Ammon's horn (tissue), 1 donor: ENCODE measurements at regions not wholly inside any gene's neighbourhood (a gene's known extent, or its start where the extent isn't known, plus 50 kb on each side); places are given as distances from the start of the nearest gene placed in this dataset.
A peak's percentile ranks its signal among the peaks of the same experiment; 100 is the strongest.

Source experiments
- DNase-seq: peaks from one replicate; pipeline ENCODE4 v3.0.0-alpha.2; 2016; ENCODE audit warnings: low spot score

DNA sequence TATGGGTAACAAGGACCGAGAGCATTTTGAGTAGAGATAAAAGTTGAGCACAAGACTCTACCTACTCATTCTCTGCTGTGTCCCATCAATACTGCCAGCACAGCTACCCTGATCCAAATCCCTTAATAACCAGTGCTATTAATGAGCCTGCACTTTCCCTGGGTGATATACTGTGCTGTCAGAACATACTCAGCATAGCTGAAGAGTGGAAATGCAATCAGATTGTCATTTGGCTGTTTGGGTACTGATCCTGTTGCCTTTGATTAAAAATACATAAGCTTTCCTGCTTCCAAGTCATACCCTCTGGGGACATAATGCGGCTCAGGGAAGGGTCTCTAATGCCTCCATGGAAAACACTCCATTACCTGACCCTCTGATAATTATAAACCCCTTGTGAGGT lies 917.5 kb downstream of the SQOR start:
- DNase-seq = no peak

DNA sequence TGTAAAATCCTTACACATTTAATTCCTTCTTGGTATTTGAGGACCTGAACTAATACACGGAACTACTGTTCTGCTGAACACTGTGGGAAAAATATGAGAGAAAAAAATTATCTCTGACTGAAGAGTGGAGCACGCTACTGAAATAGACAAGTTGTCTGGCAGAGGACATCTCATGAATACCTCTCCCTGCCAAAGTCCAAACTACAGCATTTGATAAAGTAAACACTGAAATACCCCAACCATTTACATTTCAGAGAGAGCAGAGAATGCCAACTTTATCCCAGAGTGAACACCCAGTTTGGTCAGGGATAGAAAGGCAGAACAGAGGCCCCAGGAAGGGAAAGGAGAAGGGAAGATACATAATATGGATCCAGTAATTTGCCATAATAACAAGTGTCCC lies 920.7 kb downstream of the SQOR start:
- DNase-seq = no peak

DNA sequence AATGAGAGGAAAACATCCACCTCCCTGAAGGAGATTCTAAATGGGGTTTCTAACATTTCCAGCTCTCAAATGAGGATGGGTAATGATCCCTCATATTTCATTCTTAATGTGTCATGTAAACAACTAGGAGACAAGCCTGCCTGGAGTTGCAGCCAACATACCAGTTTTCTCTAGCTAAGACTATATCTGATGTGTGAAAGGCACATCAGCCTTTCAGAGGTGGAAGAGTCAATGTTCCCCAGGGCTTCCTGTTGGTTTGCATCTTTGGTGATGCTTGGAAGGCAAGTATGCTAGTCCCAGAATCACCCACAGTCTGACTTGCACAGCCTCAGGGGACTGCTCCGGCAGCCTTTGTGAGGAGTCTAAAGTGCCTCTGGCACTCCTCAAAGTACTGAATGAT lies 921.2 kb downstream of the SQOR start:
- no peak for DNase-seq

DNA sequence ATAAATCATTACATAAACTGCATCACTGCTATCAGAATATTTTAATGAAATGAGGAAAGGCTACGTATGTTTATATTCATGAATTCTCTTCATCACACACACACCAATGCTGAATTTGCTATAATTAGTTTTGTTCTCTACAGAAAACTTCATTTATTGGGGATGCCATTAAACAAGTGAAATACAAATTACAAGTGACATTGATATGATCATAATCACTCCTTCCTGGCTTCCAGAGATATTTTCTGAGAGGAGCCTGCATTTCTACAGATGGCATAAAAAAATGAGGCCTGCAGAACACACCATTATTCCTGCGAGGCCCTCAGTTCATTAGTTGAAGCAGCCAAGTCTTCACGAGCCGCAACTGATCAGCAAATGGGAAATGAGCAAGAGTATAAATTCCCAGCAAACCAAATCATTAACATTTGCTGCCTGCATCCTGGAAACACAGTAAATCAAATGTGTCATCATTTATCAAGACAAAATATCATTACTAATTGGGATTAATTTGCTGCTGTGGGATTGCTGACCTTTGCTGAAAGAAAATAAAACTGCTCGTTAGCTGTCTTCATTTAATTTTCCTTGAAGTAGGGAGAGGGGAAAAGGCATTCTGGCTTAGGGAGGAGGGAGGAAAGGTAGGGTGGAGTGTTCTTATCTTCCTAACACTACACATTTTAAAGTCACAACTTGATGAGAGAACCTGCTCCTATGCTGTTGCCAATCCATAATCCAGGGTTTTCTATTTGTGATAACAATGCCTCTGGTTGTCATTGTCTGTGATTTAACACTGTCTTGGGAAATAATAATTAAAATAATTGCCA lies 921.9 kb downstream of the SQOR start:
- DNase-seq = no peak

DNA sequence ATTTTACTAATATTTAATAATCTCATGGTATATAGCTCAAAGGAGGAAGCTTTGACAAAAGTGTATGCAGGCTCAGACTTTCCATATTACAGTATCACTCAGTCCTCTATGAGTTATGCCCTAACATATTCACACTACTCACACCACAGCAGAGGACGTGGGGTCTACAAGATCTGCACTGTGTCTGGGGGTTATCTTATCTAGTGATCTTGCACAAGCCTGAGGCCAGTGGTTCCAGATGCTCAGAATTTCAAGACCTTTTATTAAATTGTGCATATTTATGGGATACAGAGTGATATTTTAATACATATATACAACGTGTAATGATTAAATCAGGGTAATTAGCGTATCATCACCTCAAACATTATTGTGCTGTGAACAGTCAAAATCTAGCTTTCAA lies 933.1 kb downstream of the SQOR start:
- no peak for DNase-seq

DNA sequence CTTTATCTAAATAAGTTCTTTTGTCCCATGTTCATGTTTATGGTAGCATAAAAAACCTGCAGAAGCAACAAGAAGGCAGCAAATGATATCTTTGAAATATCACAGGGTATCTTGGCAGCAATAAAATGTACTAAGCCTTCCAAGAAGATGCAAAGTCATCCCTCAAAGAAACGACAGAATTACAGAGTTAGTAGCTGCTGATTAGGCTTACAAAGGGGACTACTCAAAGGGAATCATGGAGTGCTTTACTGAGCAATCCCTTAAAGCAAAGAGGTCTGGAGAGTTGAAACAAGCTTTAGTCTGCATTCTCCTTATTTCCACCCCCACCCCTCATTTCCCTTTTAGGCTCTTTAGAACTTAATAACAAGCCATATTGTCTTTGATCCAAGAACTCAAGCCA lies 935.0 kb downstream of the SQOR start:
- DNase-seq = no peak

DNA sequence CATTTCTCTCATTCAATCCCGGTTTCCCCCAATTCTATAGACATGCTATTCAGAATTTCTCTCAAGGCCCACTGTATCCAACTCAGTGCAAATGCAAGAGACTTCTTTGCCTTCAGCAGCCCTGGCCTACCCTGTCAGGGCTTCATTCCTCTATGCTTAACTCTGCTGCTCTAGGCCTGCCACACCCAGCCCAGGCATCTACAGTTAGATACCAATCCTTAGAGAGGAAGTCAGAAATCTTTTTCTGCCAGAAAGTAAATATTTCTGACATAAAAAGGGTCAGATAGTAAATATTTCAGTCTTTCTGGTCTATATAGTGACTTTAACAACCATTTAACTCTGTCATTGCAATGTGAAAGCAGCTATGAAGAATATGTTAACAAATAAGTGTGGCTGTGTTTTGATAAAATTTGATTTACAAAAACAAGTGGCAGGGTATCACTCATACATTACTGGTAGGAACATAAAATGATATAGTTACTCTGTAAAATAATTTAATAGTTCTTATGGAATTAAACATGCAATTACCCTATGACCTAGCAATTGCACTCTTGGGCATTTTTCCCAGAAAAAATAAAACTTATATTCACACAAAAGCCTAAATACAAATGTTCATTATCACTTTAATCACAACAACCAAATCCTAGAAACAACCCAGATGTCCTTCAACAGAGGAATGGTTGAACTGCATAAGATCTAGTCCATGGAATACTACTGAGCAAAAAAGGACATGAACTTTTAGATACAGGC lies 942.0 kb downstream of the SQOR start:
- no peak for DNase-seq

DNA sequence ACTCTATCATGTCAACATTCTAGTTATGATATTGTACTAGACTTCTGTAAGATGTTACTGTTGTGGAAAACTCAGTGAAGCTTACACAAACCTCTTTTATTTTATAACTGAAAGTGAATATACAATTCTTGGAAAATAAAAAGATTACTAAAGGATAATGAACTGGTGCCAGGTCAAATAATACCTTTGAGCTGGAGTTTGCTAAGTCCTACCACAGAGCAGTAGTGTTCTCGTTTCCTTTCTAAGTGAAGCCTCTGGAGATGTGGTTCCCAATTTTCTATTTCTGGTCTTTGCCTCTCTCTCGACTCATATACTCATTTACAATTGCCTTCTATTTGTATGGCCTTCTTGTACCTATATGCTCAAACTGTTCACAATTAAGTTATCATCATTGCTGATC lies 942.9 kb downstream of the SQOR start:
- DNase-seq = no peak

DNA sequence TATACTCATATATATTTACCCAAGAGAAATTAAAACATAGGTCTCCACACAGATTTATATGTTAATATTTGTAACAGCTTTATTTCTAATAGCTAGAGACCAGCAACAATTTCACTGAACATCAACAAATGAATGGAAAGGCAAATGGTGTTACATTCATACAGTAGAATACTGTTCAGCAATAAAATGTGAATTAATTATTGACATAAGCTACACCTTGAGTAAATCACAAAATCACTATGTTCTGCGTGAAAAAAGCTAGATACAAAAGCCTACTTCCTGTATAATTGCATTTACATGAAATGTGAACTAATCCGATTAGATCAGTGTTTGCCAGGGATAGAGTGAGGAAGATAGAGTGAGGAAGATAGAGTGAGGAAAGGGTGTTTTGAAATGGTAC lies 945.7 kb downstream of the SQOR start:
- DNase-seq = no peak

DNA sequence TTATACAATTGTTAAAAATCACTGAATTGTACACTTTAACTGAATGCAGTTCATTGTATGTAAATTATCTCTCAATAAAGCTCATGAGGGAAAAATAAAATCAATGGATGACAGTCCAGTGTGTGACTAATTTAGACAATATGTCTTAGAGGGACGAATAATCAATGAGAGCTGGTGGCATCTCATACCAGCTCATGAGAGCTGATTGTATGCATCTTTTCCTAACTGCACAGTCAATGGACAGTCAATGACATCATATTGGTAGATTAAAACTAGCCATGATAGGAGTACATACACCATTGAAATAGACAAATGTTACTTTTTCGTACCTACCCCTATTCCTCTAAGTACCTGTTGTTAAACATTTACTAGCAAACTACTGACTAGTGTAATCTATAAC lies 946.1 kb downstream of the SQOR start:
- DNase-seq = no peak

DNA sequence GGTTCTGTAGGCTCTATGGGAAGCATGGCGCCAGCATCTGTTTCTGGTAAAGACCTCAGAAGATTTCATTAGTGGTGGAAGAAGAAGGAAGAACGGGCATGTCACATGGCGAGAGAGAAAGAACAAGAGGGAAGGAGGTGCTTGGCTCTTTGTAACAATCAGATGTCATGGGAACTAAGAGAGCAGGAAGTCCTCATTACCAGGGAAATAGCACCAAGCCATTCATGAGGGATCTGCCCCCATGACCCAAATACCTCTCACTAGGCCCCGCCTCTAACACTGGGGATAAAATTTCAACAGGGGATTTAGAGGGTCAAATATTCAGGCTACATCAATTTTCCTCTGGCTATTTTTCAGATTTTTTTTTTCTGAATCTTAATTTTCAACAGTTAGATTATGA lies 954.3 kb downstream of the SQOR start:
- DNase-seq = no peak

DNA sequence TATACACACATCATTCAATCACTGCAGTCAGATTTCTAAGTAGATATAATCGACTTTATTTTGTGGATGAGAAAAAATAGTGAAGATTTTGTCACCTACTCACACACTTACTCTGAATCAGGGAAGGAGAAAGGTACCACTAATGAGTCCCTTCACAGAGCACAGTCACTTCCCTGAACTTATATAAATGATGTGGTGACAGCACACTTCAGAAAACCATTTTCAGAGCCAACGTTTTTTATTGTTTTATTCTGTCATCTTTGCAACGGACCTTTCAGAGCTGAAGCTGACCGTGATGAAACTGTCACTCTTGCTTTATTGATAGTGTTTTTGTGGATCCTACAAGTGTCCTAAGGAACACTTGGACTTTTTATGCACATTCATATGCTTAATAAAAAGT lies 956.6 kb downstream of the SQOR start:
- no peak for DNase-seq

DNA sequence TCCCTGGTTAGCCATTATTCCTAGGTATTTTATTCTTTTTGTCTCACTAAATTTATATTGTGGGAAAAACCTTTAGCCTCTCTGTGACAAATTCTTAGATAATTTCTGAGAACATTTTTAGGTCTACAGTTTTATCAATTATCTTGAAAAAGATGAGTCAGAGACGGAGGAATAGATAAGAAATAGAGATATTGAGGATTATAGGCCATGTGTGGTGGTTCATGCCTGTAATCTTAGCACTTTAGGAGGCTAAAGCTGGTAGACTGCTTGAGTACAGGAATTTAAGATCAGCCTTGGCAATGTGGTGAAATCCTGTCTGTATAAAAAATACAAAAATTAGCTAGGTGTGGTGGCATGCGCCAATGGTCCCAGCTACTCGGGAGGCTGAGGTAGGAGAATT lies 960.2 kb downstream of the SQOR start:
- DNase-seq = no peak

DNA sequence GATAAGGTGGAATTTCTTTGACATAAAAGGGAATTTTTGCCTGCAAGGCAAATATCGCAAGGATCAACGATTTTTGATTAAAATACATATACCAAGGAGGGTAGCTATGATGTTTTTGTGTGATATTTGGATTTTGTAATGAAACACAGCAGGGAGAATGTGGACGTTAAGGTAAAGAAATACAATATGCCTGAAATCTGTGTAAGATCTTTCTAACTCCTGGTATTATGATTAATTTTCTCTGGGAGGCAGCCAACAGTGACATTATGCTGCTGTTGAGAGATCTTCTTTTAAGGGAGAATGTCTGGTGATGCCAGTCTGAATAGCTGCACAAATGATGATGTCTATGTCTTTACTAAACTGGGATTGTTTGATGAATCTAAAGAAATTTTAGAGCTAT lies 972.2 kb downstream of the SQOR start:
- peak; percentile 8 for DNase-seq

DNA sequence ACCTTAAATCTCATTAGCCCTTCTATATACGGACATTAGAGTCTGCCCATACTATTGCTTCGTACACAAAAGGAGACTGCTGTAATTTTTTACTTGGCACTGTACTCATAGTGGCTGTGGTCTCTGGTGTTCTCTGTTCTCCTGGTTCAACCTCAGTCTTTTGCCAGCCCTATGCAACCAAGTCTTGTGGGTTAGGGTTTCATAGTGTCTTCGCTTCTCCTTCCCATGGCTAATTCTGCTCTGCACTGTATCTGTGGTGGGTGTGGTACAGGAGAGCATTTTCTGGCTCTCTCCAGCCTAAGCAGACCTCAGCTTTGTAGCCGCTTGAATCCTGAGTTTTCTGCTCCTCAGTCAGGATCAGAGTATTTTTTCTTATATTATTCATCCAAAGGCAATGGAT lies 981.2 kb downstream of the SQOR start:
- no peak for DNase-seq

DNA sequence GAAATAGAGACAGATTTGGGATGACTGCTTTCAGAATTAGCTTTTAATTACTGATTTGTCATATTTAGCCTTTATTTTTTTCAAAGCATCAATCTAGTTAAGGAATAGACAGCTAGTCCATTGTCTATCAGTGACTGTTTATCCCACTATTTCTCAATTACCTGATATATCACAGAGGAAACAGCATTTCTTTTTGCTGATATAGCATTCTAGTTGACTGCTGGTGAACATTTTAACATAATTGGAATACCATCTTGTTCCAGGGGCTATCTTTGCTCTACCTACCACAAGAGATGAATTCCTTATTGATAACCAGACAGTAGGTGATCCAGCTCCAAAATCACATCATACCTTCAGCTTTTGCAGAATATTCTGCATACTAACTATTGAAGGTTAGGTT lies 982.7 kb downstream of the SQOR start:
- DNase-seq = no peak

DNA sequence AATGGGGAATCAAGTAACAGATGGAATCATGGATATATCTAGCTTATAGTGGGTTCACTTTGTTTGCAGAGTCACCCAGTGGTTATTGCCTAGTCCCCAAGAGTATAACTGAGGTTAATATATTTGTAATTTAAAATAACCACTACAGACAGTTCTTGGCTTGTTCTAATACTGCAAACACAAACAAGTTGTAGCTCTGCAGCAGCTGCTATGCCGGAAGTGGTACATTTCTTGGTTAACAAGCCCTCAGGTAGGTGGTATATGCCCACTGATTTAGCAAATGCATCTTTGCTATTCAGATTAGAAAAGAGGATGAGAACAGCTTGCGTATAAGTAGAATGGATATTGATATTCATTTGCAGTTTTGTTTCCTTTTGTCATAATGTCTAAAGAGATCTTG lies 984.2 kb downstream of the SQOR start:
- no peak for DNase-seq

DNA sequence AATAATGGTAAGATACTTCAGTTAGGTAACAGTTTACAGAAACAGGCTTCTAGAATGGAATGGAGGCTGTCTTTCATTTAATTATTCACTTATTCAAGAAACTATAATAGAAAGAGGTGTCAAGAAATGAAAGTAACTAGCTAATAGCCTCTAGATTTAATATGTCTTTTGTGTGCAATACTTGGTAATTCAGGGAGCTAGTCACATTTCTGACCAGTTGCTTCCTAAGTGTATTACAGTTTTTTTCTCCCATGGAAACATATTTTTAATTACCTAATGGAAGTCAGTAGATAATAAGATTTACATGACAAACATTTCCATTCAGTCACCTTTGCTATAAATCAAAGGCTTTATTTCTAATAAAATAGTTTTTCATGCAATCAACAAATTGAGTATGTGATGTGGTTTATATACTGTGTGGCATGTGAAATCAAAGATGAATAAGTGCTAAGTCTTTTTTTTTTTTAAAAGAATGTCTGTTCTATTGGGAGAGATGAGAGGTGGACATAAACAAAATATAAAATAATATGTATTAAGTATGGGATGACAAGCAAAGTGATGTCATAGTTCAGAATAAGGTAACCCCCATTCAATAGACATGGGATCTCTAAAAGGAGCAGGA lies 985.7 kb downstream of the SQOR start:
- no peak for DNase-seq

DNA sequence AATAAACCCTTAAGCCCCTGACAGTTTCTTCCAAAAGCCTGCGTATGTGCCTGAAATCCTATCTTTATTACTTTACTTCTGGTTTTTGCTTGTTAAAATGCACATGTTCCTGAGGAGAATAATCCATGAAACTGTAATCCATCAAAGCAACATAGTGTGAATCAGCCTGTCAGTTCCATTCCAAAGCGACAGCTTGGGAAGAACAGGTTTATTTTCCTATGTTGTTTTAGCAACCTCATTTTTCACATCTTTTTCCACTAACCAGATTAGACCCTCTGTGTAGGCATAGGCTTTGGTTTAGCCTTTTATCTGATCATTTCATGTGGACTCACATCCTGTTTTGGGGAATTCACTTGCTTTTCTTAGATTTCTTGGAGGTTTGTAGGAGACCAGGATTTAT lies 988.0 kb downstream of the SQOR start:
- DNase-seq = peak; percentile 14

DNA sequence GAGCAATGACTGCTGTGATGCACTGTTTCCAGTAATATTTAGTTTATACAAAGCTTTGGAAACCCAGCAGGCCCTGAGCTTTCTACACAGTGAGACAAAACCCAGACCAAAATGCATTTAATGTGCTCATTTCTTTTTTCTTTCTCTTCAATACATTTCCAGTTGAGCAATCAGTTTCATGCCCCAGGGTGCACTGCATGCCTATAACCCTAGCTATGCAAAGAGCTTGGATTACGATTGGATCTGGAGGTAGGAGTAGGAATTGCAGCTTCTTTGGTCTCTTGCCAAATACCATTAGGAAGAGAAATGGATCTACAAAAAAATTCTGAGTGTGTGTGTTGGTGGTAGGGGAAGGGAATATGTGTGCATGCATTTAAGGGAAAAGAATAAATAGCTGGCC lies 1001.4 kb downstream of the SQOR start:
- no peak for DNase-seq

DNA sequence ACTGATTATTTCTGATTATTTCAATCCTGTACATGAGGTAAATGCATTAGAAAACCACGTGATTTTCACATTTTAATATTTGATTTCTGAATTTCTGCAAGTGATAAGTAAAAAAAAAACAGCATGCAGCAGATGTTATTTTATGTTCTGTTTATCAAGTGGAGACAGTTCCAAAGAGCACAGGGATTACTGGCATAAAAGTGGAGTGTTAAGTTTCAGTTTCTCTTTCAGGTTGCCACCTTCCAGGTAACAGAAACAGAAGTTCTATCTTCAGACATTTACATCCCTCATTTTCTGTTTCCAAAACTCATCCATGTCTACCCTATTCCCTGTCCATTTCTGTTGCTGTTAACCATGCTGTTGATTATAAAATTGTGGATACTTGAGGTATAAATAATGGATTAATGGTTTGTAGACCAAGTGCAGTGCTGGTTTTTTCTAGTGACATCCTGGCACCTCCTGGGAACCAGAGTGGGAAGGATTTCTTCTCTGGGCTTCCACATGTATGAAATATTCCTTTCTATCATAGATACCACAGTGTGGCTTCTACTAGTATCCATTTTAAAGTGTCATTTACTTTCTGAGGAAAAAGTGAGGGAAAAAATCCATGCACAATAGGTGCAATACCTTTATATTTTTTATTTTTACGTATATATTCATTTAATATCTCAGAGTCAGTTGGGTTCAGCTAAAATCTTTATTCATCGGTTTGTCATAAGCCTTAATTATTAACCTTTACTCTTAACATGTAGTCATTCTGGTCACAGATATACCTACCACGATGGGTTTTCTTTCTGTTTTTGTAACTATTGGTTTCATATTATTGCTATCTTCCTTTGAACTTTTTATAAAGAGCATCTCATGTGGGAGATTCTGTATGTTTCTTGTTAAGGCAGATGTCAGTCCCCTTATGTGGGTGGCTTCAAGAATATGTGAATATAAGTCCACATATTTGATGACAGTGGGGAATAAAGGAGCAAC lies 1010.0 kb downstream of the SQOR start:
- no peak for DNase-seq

DNA sequence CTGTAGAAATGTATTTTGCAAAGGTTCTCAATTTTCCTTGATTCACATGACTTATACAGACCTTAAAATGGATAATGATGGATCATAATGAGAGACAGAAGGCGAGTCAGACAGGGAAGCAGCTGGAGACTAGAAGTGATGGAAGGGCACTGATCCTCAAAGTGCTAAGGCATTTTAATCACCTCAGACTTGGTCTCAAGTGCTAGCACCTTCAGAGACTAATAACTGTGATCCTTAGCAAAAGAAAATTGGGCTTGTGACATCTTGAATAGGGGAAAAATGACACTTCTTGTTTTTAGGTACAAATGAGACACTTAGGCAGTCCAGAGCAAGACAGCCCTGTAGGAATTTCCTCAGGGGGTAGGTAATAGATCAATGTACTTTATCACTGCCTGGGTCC lies 1011.7 kb downstream of the SQOR start:
- no peak for DNase-seq
